ENCODE measurements at regions not wholly inside any gene's neighbourhood (a gene's known extent, or its start where the extent isn't known, plus 50 kb on each side); places are given as distances from the start of the nearest gene placed in this dataset.

- TF ChIP-seq CHD7 (IDR thresholded peaks at IDR 0.05; ENCODE audit: insufficient replicate concordance, low read length) (no peak), BACH1 (IDR thresholded peaks at IDR 0.05; ENCODE audit: low read length) (no peak), CTCF (IDR thresholded peaks at IDR 0.05; ENCODE audit: control extremely low read depth in 1 of 3, insufficient read depth in 1 of 3, low read depth in 1 of 3, low read length in 3 of 3) (no peak), SIRT6 (IDR thresholded peaks at IDR 0.05; ENCODE audit: low read length) (no peak), PHF8 (conservative IDR thresholded peaks at IDR 0.05; ENCODE audit: low read depth, low read length) (no peak), MAFK (IDR thresholded peaks at IDR 0.05; ENCODE audit: low read depth, low read length) (no peak), CREB1 (IDR thresholded peaks at IDR 0.05) (no peak)
Measured at GRCh38 chr3:178152031-178152806, 384.0 kb upstream of the KCNMB2 start (continued).
